HG03095 (cell line): ENCODE measurements at regions not wholly inside any gene's neighbourhood (a gene's known extent, or its start where the extent isn't known, plus 50 kb on each side); places are given as distances from the start of the nearest gene placed in this dataset.

Experiments
- ATAC-seq: cut with Tn5 transposase; IDR thresholded peaks from one replicate; pipeline ENCODE4 v1.9.1; 2021; ENCODE audit warnings: moderate library complexity; ENCODE audit not compliant: unreplicated experiment

DNA sequence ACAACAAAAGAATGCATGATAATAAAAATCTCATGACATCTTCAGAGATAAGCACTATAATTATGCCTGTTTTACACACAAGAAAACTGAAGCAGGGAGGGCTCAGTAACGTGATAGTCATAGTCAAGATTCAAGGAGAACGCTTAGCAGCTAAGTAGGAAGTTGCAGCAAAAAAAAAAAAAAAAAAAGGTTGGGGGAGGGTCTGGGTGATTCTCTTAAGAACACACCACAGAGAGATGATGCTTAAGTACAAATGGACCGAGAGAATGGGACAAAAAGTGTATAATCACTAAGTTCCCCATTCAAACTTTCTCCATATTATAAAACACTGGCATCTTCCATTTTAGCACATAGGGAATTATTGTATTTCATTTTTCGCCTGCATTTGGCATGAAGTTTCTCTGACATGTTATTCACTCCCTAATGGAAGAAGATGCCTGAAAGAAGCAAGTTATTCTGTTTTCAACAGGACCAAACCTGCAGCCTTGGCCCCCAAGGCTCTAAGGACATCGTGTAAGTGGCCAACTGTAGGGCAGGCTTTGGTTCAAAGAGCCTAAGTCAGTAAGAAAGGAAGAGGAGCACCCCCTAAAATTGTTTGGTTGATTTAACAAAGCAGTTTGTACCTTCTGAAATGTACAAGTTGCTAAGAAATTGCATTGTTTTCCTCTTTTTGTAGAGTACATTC lies 142.9 kb upstream of the TMPO start:
- no peak for ATAC-seq

DNA sequence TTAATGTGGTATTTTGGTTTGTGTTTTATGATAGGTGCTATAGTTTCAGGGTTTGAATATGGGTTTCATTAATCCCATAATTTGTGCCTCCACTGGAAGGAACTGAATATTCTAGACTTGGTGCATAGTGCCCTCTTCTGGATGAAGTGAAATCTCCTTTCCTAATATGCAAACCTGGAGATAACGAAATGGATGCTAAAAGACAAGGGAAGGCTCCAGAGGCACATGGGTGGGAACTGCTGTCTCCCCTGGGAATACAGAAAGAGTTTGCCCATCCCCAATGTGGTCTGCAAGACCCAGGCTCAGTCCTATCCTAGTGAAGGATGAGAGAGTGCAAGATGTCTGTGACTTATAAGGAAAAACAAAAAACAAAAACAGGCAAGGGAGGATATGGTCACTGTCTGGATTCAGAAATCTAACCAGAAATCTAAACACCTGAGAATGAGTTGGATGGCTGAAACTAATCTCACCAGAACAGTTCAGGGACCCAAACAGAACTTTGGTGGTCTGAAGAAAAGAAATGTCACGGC lies 142.3 kb upstream of the TMPO start:
- ATAC-seq: no peak

GRCh38 chr12:98374007-98374406 lies 141.4 kb upstream of the TMPO start:
- ATAC-seq: no peak

GRCh38 chr12:98379106-98379505 lies 136.3 kb upstream of the TMPO start:
- ATAC-seq: no peak

DNA sequence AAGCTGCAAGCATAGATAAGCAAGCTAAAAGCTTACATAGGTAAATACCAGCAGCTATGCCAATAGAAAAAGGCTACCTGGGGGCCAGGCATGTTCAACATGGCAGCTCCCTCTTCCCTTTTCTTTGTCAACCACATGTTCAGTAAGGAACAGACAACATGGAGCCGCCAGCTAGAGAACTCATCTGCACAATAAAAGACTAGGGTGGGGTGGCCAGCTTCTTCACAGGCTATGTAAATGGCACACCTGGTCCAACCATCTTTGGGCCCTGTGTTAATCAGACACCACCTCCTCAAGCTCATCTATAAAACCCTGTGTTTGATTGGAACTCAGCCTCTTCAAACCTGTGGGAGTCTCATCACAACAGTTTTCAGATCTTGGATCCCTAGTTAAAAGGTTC lies 129.7 kb upstream of the TMPO start:
- ATAC-seq: no peak

DNA sequence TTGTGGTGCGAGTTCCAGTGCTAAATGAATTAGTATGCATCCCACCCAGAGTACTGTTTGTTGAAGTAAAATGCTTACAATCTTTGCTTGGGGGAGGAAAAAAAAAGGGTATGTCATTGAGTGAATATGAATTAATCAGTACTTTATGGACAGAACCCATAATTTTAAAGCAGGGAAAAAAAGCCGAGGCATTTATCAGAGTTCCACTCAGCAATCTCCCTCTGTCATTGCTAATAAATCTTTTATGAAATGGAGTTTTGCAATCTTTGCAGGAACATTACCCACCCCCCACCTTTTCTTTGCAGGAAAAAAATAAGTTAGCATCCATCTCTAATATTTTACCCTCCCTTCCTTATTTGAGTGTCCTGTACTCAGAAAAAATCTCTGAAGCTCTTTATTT lies 127.9 kb upstream of the TMPO start:
- ATAC-seq: no peak

- ATAC-seq: no peak
Measured at GRCh38 chr12:98388126-98388525, 127.3 kb upstream of the TMPO start.

DNA sequence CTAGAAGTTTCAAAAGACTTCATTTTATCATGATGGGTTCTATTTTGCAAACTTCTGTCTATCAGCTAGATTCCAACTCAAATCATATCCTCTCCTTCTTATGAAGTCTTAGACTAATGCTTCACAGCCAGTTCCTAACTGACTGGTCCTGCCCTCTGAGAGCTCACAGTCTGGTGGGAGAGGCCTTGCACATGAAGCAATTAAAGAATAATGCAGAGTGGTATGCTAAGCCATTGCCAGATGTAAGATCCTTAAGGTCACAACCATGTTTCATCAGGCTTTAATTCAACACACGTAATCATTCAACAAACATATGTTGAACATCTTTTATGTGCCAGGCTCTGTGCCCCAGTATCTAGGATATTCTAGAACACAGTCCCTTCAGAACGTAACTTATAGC lies 125.8 kb upstream of the TMPO start:
- no peak for ATAC-seq

DNA sequence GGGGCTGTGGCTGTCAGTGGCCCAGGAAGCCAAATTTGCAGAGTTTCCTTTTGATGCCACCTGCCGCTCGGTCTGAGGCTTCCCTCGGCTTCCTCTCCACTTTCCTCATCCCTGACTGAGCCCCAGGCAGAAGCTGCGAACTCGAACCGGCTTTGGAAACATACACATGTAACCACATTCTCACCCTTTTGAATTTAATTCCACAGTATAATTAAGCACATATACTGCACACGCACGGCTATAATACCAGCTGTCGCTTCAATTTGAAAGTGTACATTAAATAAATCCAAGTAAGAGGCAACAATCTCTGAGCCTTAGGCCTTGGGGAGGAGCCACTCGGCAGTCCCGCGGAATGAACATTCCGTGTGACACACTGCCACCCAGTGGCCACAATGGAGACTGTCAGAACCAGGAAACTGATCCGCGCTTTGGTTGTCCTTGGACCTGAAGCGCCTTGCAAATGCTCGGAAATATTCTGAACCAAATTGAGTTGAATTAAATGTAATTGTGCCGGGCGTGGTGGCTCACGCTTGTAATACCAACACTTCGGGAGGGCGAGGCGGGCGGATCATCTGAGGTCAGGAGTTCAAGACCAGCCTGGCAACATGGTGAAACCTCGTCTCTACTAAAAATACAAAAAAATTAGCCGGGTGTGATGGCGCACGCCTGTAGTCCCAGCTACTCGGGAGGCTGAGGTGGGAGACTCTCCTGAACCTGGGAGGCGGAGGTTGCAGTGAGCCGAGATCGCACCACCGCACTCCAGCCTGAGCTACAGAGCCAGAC lies 117.9 kb upstream of the TMPO start:
- peak; percentile 91 for ATAC-seq

DNA sequence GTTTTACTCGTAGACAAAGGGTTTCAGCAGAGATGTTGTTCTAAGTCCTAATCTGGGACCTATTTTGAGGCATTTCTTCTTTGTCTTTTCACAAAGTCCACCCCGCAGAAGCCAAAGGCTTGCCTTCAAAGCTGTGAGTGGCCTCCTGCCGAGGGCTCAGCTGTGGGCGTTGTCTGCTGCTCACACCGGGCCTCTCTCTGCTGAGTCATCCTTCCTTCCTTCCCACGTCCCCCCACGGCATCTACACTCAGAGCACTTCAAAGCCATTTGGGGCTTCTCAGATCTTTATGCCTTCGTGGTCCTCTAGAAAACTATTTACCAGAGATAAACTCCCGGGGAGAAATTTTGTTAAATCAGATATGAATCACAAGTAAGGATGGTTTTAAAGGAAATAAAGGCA lies 115.9 kb upstream of the TMPO start:
- no peak for ATAC-seq

- ATAC-seq: no peak
Measured at GRCh38 chr12:98401427-98401826, 114.0 kb upstream of the TMPO start.

DNA sequence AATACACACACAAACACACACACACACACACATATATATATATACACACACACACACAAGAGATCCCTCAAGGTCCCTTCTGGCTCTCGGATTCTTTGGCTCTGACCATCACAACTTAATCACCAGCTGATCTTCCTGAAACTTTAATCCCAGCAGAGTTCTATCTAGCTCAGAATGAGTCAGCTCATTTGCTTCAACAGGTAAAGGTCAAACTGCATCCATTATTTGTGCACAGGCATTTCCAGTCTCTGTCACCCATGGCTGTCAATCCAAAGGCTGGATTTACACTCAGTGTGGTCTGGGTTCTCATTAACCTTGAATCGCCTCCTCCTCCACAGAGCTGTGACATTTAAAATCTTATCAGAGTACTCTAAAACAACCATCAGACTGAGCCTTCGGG lies 113.3 kb upstream of the TMPO start:
- ATAC-seq: no peak

GRCh38 chr12:98402671-98403070 lies 112.7 kb upstream of the TMPO start:
- no peak for ATAC-seq

- ATAC-seq: no peak
Measured at GRCh38 chr12:98403385-98403784, 112.0 kb upstream of the TMPO start.

DNA sequence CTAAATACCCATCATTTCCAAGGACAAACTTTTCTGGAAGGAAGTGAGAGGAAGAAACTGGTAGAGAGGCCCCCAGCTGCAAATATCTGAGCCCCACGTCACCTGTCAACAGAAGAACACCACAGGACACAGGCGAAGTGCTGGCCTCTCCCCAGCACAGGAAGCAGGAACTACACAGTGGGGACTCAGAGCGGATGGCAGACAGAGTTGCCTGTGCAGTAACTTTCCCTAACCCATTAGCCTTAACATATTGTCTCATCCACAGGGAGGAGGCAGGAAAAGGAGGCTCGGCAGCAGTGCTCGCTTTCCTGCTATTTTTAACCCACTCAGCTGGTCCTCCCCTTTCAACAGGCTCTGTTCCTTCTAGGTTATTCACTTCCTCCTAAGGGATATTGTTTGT lies 111.5 kb upstream of the TMPO start:
- no peak for ATAC-seq

GRCh38 chr12:98405805-98406366 lies 109.5 kb upstream of the TMPO start:
- ATAC-seq: no peak

- ATAC-seq: no peak
Measured at GRCh38 chr12:98406378-98406777, 109.0 kb upstream of the TMPO start.

GRCh38 chr12:98408681-98409080 lies 106.7 kb upstream of the TMPO start:
- ATAC-seq: no peak

GRCh38 chr12:98409548-98409947 lies 105.8 kb upstream of the TMPO start:
- no peak for ATAC-seq

GRCh38 chr12:98410356-98410755 lies 105.0 kb upstream of the TMPO start:
- ATAC-seq: no peak

GRCh38 chr12:98416845-98417244 lies 98.5 kb upstream of the TMPO start:
- ATAC-seq: no peak

DNA sequence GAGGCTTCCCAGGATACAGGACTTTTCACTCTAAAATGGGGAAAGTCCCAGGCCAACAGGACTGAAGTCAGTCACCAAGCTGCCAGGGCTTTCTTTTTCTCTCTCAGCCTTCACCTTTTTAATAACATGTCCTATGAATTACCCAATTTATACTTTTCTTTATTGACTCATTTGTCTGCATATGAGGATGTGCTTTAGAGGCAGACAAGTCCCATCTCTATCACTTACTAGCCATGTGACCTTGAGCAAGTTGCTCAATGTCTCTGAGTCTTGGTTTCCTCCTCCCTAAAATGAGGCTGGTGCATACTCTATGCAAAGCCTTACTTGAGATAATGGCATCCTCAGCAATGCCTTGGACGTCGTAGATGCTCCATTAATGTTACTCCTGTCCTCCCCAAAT lies 98.1 kb upstream of the TMPO start:
- ATAC-seq: no peak
